Prostate gland (tissue), 2 donors: ENCODE measurements at regions not wholly inside any gene's neighbourhood (a gene's known extent, or its start where the extent isn't known, plus 50 kb on each side); places are given as distances from the start of the nearest gene placed in this dataset.

Experiments
- CTCF ChIP-seq, 4 experiments: fragments of 200-600 bp in 2 of 4; fragments of 450-650 bp in 2 of 4; sonication (generic) in 2 of 4; IDR thresholded peaks; 1 replicate in 3 of 4; 2 replicates in 1 of 4; pipeline ENCODE4 v1.5.1; 2016 to 2019; ENCODE audit warnings: antibody characterized with exemption in 4 of 4, mild to moderate bottlenecking in 2 of 4, moderate library complexity in 2 of 4
- POLR2A ChIP-seq: fragments of 450-650 bp; IDR thresholded peaks from one replicate; pipeline ENCODE4 v1.6.1; 2016; ENCODE audit warnings: antibody characterized with exemption, mild to moderate bottlenecking

GRCh38 chr3:43210049-43211027, 76.0 kb upstream of the SNRK start:
- TF ChIP-seq CTCF (IDR thresholded peaks at IDR 0.05) (no peak), POLR2A (no peak)
